C4-2B (cell line): ENCODE measurements at regions not wholly inside any gene's neighbourhood (a gene's known extent, or its start where the extent isn't known, plus 50 kb on each side); places are given as distances from the start of the nearest gene placed in this dataset.
"Not testable (repeated sequence)": the region's sequence is repeated elsewhere in the genome, so short reads cannot be mapped to it uniquely, and the experiment has no call there.

Experiments
- ZFX ChIP-seq: fragments of 450-650 bp; IDR thresholded peaks from 2 replicates; pipeline ENCODE4 v1.6.1; 2017
- TF ChIP-seq, protein P1 (sequence below): fragments of 450-650 bp; conservative IDR thresholded peaks from 2 replicates; pipeline ENCODE4 v1.5.1; 2017; ENCODE audit warnings: mild to moderate bottlenecking

DNA sequence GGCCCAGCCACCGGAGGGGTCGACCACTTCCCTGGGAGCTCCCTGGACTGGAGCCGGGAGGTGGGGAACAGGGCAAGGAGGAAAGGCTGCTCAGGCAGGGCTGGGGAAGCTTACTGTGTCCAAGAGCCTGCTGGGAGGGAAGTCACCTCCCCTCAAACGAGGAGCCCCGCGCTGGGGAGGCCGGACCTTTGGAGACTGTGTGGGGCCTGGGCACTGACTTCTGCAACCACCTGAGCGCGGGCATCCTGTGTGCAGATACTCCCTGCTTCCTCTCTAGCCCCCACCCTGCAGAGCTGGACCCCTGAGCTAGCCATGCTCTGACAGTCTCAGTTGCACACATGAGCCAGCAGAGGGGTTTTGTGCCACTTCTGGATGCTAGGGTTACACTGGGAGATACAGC is 50.5 kb upstream of the IQSEC3 start:
- TF ChIP-seq, protein P1, sequence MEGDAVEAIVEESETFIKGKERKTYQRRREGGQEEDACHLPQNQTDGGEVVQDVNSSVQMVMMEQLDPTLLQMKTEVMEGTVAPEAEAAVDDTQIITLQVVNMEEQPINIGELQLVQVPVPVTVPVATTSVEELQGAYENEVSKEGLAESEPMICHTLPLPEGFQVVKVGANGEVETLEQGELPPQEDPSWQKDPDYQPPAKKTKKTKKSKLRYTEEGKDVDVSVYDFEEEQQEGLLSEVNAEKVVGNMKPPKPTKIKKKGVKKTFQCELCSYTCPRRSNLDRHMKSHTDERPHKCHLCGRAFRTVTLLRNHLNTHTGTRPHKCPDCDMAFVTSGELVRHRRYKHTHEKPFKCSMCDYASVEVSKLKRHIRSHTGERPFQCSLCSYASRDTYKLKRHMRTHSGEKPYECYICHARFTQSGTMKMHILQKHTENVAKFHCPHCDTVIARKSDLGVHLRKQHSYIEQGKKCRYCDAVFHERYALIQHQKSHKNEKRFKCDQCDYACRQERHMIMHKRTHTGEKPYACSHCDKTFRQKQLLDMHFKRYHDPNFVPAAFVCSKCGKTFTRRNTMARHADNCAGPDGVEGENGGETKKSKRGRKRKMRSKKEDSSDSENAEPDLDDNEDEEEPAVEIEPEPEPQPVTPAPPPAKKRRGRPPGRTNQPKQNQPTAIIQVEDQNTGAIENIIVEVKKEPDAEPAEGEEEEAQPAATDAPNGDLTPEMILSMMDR: not testable (repeated sequence)
- TF ChIP-seq ZFX: not testable (repeated sequence)
